ENCODE measurements at regions not wholly inside any gene's neighbourhood (a gene's known extent, or its start where the extent isn't known, plus 50 kb on each side); places are given as distances from the start of the nearest gene placed in this dataset.
A peak's percentile ranks its signal among the peaks of the same experiment; 100 is the strongest.

- no peak for TF ChIP-seq RAD21 (IDR thresholded peaks at IDR 0.05; ENCODE audit: low read depth)
- no peak for TF ChIP-seq NFIC (IDR thresholded peaks at IDR 0.05)
- no peak for TF ChIP-seq TCF12 (IDR thresholded peaks at IDR 0.05; ENCODE audit: low read depth)
- TF ChIP-seq TEAD4 (IDR thresholded peaks at IDR 0.05) = no peak
- TF ChIP-seq EGR1 (IDR thresholded peaks at IDR 0.05) = no peak
- TF ChIP-seq FOXM1 (IDR thresholded peaks at IDR 0.05; ENCODE audit: borderline replicate concordance, low read depth) = no peak
- TF ChIP-seq CREB1 (IDR thresholded peaks at IDR 0.05; ENCODE audit: low read depth) = no peak
Measured at GRCh38 chr3:63061449-63061848, 186.2 kb upstream of the CADPS start.

GRCh38 chr3:63064209-63064755 lies 189.1 kb upstream of the CADPS start:
- no peak for TF ChIP-seq EP300 (IDR thresholded peaks at IDR 0.05; ENCODE audit: borderline replicate concordance)
- TF ChIP-seq ZBTB7A (IDR thresholded peaks at IDR 0.05; ENCODE audit: low read depth) = no peak
- TF ChIP-seq USF1 (IDR thresholded peaks at IDR 0.05) = no peak
- no peak for TF ChIP-seq REST (IDR thresholded peaks at IDR 0.05; ENCODE audit: low read depth)
- no peak for TF ChIP-seq MAX (IDR thresholded peaks at IDR 0.05)
- no peak for TF ChIP-seq RAD21 (IDR thresholded peaks at IDR 0.05; ENCODE audit: low read depth)
- TF ChIP-seq TCF12 (IDR thresholded peaks at IDR 0.05; ENCODE audit: low read depth) = no peak
- no peak for TF ChIP-seq CREB1 (IDR thresholded peaks at IDR 0.05; ENCODE audit: low read depth)
- no peak for TF ChIP-seq YY1 (IDR thresholded peaks at IDR 0.05; ENCODE audit: low read depth)
- TF ChIP-seq TAF1 (IDR thresholded peaks at IDR 0.05; ENCODE audit: low read depth) = no peak

- no peak for TF ChIP-seq CREB1 (IDR thresholded peaks at IDR 0.05; ENCODE audit: low read depth)
- no peak for TF ChIP-seq RAD21 (IDR thresholded peaks at IDR 0.05; ENCODE audit: low read depth)
- TF ChIP-seq USF1 (IDR thresholded peaks at IDR 0.05) = no peak
- TF ChIP-seq REST (IDR thresholded peaks at IDR 0.05; ENCODE audit: low read depth) = peak; percentile 88
- TF ChIP-seq EGR1 (IDR thresholded peaks at IDR 0.05) = no peak
- TF ChIP-seq EP300 (IDR thresholded peaks at IDR 0.05; ENCODE audit: borderline replicate concordance) = no peak
- TF ChIP-seq TAF1 (IDR thresholded peaks at IDR 0.05; ENCODE audit: low read depth) = no peak
Measured at GRCh38 chr3:63067999-63068645, 192.9 kb upstream of the CADPS start.

GRCh38 chr3:63069806-63070475 lies 194.7 kb upstream of the CADPS start:
- TF ChIP-seq FOXM1 (IDR thresholded peaks at IDR 0.05; ENCODE audit: borderline replicate concordance, low read depth) = no peak
- no peak for TF ChIP-seq EGR1 (IDR thresholded peaks at IDR 0.05)
- TF ChIP-seq CEBPB (IDR thresholded peaks at IDR 0.05) = no peak
- TF ChIP-seq RAD21 (IDR thresholded peaks at IDR 0.05; ENCODE audit: low read depth) = no peak
- TF ChIP-seq EP300 (IDR thresholded peaks at IDR 0.05; ENCODE audit: borderline replicate concordance) = no peak
- TF ChIP-seq TEAD4 (IDR thresholded peaks at IDR 0.05) = no peak
- TF ChIP-seq NFIC (IDR thresholded peaks at IDR 0.05) = no peak
- no peak for TF ChIP-seq TCF12 (IDR thresholded peaks at IDR 0.05; ENCODE audit: low read depth)
- TF ChIP-seq REST (IDR thresholded peaks at IDR 0.05; ENCODE audit: low read depth) = no peak
- TF ChIP-seq USF1 (IDR thresholded peaks at IDR 0.05) = no peak
